HepG2 (cell line): ENCODE measurements at regions not wholly inside any gene's neighbourhood (a gene's known extent, or its start where the extent isn't known, plus 50 kb on each side); places are given as distances from the start of the nearest gene placed in this dataset.

Source experiments
- ARNTL ChIP-seq: sonication (generic); formaldehyde crosslinking; IDR thresholded peaks from 2 replicates; pipeline ENCODE4 v1.4.0; 2020; ENCODE audit warnings: mild to moderate bottlenecking, missing genetic modification reagents
- BCLAF1 ChIP-seq: fragments of 450-650 bp; IDR thresholded peaks from 2 replicates; pipeline ENCODE4 v1.6.1; 2017; ENCODE audit warnings: mild to moderate bottlenecking
- HNRNPL ChIP-seq: fragments of 200-400 bp; formaldehyde crosslinking; IDR thresholded peaks from 2 replicates; pipeline ENCODE4 v1.6.1; 2017; ENCODE audit warnings: mild to moderate bottlenecking, low read depth, low read length
- HNRNPLL ChIP-seq: fragments of 200-400 bp; formaldehyde crosslinking; IDR thresholded peaks from 2 replicates; pipeline ENCODE4 v1.6.1; 2017; ENCODE audit warnings: mild to moderate bottlenecking, low read depth, low read length; ENCODE audit not compliant: poor library complexity, severe bottlenecking
- MBD4 ChIP-seq: IDR thresholded peaks from 2 replicates; pipeline ENCODE4 v1.6.1; 2012; ENCODE audit warnings: low read length, inconsistent platforms, borderline replicate concordance
- PHF20 ChIP-seq: sonication (generic); formaldehyde crosslinking; IDR thresholded peaks from 2 replicates; pipeline ENCODE4 v1.5.0; 2020; ENCODE audit warnings: mild to moderate bottlenecking, missing genetic modification reagents
- PREB ChIP-seq: sonication (generic); formaldehyde crosslinking; IDR thresholded peaks from 2 replicates; pipeline ENCODE4 v1.4.0; 2020; ENCODE audit warnings: missing genetic modification reagents
- SATB2 ChIP-seq: sonication (generic); formaldehyde crosslinking; IDR thresholded peaks from 2 replicates; pipeline ENCODE4 v1.5.0; 2020; ENCODE audit warnings: missing genetic modification reagents
- ZFP62 ChIP-seq: sonication (generic); formaldehyde crosslinking; IDR thresholded peaks from 2 replicates; pipeline ENCODE4 v1.4.0; 2020; ENCODE audit warnings: missing genetic modification reagents
- ZNF318 ChIP-seq: sonication (generic); formaldehyde crosslinking; IDR thresholded peaks from 2 replicates; pipeline ENCODE4 v1.4.0; 2020; ENCODE audit warnings: mild to moderate bottlenecking, missing genetic modification reagents
- ZNF564 ChIP-seq: sonication (generic); formaldehyde crosslinking; IDR thresholded peaks from 2 replicates; pipeline ENCODE4 v1.8.1; 2023; ENCODE audit warnings: mild to moderate bottlenecking, missing genetic modification reagents
- ZNF652 ChIP-seq: IDR thresholded peaks from 2 replicates; pipeline ENCODE4 v1.6.1; 2016; ENCODE audit warnings: low read depth, borderline replicate concordance
- ZNF670 ChIP-seq: sonication (generic); formaldehyde crosslinking; IDR thresholded peaks from 2 replicates; pipeline ENCODE4 v1.8.0; 2022; ENCODE audit warnings: mild to moderate bottlenecking, missing genetic modification reagents, borderline replicate concordance

- TF ChIP-seq ZNF318 (CRISPR knock-in tag) (no peak), MBD4 (no peak), HNRNPLL (no peak), SATB2 (CRISPR knock-in tag) (no peak), ARNTL (no peak), PREB (CRISPR knock-in tag) (no peak), HNRNPL (no peak), BCLAF1 (no peak), ZNF670 (no peak), ZNF564 (CRISPR knock-in tag) (no peak), PHF20 (CRISPR knock-in tag) (no peak), ZNF652 (no peak), ZFP62 (CRISPR knock-in tag) (no peak)
Measured at GRCh38 chr2:41913921-41914609, 133.8 kb upstream of the PKDCC start (continued).
